HL-60 (cell line): ENCODE measurements at regions not wholly inside any gene's neighbourhood (a gene's known extent, or its start where the extent isn't known, plus 50 kb on each side); places are given as distances from the start of the nearest gene placed in this dataset.

ENCODE experiments used
- DNase-seq, 2 experiments: peaks; one replicate each; pipeline ENCODE4 v3.0.0-alpha.2; 2010 to 2020; ENCODE audit warnings: low read depth in 1 of 2, low spot score in 1 of 2
- H3K27ac ChIP-seq: fragments of 250-450 bp; sonication (Bioruptor Pico); replicated peaks from 2 replicates; pipeline ENCODE4 v1.5.1; 2020; ENCODE audit warnings: mild to moderate bottlenecking, moderate library complexity
- H3K27me3 ChIP-seq: fragments of 250-450 bp; sonication (Bioruptor Pico); 2 replicates; pipeline ENCODE4 v1.5.1; 2021; ENCODE audit warnings: mild to moderate bottlenecking, moderate library complexity; ENCODE audit not compliant: insufficient read depth, poor library complexity, severe bottlenecking
- H3K4me3 ChIP-seq: replicated peaks from 2 replicates; pipeline ENCODE4 v1.5.1; 2011; ENCODE audit warnings: mild to moderate bottlenecking, control low read depth, low read length; ENCODE audit not compliant: insufficient read depth
- CTCF ChIP-seq: IDR thresholded peaks from one replicate; pipeline ENCODE4 v1.5.1; 2011; ENCODE audit warnings: low read length, control low read depth, inconsistent platforms; ENCODE audit not compliant: insufficient read depth
- GABPA ChIP-seq: IDR thresholded peaks from 2 replicates; pipeline ENCODE4 v1.6.1; 2012; ENCODE audit warnings: low read depth
- POLR2AphosphoS5 ChIP-seq: IDR thresholded peaks from 2 replicates; pipeline ENCODE4 v1.6.1; 2012; ENCODE audit warnings: low read depth
- REST ChIP-seq: IDR thresholded peaks from 2 replicates; pipeline ENCODE4 v1.6.1; 2012; ENCODE audit warnings: low read depth; ENCODE audit not compliant: insufficient replicate concordance
- SPI1 ChIP-seq: IDR thresholded peaks from 2 replicates; pipeline ENCODE4 v1.6.1; 2012; ENCODE audit warnings: low read depth, mild to moderate bottlenecking, borderline replicate concordance

GRCh38 chr5:33273985-33274384 lies 166.8 kb upstream of the TARS1 start:
- DNase-seq: no peak
- H3K27ac ChIP-seq: no peak overlapping the region
- TF ChIP-seq POLR2AphosphoS5 (no peak), GABPA (no peak), CTCF (no peak), SPI1 (no peak), REST (no peak)
- H3K4me3 ChIP-seq: no peak overlapping the region
- no peaks in the 10 kb centered on the region for H3K27me3 ChIP-seq

GRCh38 chr5:33275391-33275790 lies 165.4 kb upstream of the TARS1 start:
- Histone ChIP-seq H3K27me3 (no peaks in the 10 kb centered on the region), H3K4me3 (no peak overlapping the region), H3K27ac (no peak overlapping the region)
- TF ChIP-seq CTCF: no peak
- TF ChIP-seq GABPA: no peak
- TF ChIP-seq POLR2AphosphoS5: no peak
- no peak for TF ChIP-seq SPI1
- TF ChIP-seq REST: no peak
- no peak for DNase-seq

GRCh38 chr5:33275921-33276627 lies 164.7 kb upstream of the TARS1 start:
- Histone ChIP-seq H3K27me3 (no peaks in the 10 kb centered on the region), H3K27ac (no peak overlapping the region), H3K4me3 (no peak overlapping the region)
- no peak for DNase-seq
- TF ChIP-seq REST: no peak
- no peak for TF ChIP-seq SPI1
- no peak for TF ChIP-seq POLR2AphosphoS5
- no peak for TF ChIP-seq CTCF
- no peak for TF ChIP-seq GABPA
